ENCODE measurements at regions not wholly inside any gene's neighbourhood (a gene's known extent, or its start where the extent isn't known, plus 50 kb on each side); places are given as distances from the start of the nearest gene placed in this dataset.
"Not testable (repeated sequence)": the region's sequence is repeated elsewhere in the genome, so short reads cannot be mapped to it uniquely, and the experiment has no call there.

- not testable (repeated sequence) for ATAC-seq; DNase-seq (ENCODE audit: low spot score in 2 of 2); H3K36me3 Mint-ChIP-seq; H3K4me1 Mint-ChIP-seq; H3K27ac Mint-ChIP-seq; H3K9me3 Mint-ChIP-seq; H3K4me3 Mint-ChIP-seq
Observed at GRCh38 chr7:73148570-73148969, 62.7 kb upstream of the SPDYE9 start.

GRCh38 chr7:73147681-73148080 is 61.8 kb upstream of the SPDYE9 start:
- H3K9me3 Mint-ChIP-seq; H3K27ac Mint-ChIP-seq; H3K4me3 Mint-ChIP-seq; DNase-seq (ENCODE audit: low spot score in 2 of 2); H3K4me1 Mint-ChIP-seq; ATAC-seq; H3K36me3 Mint-ChIP-seq: not testable (repeated sequence)

- H3K9me3 Mint-ChIP-seq; DNase-seq (ENCODE audit: low spot score in 2 of 2); H3K36me3 Mint-ChIP-seq: not testable (repeated sequence)
Observed at GRCh38 chr7:73143993-73144392, 58.2 kb upstream of the SPDYE9 start.

GRCh38 chr7:73137922-73138321 is 52.1 kb upstream of the SPDYE9 start:
- H3K4me3 Mint-ChIP-seq, H3K9me3 Mint-ChIP-seq, H3K4me1 Mint-ChIP-seq, H3K27ac Mint-ChIP-seq, ATAC-seq, H3K36me3 Mint-ChIP-seq: not testable (repeated sequence)
- DNase-seq (ENCODE audit: low spot score in 2 of 2), result peak in 1 of 2 donors; percentile 18

More at GRCh38 chr7:73143993-73144392, 58.2 kb upstream of the SPDYE9 start:
- H3K27ac Mint-ChIP-seq, H3K4me1 Mint-ChIP-seq, H3K4me3 Mint-ChIP-seq, ATAC-seq: not testable (repeated sequence)

All from stimulated activated effector memory CD8-positive, alpha-beta T cell treated with anti-CD3 and anti-CD28 coated beads, Interleukin-12 subunit alpha, Interleukin-12 subunit beta, amount 100 ng/mL, for 72 hours (primary cell).